ENCODE measurements at regions not wholly inside any gene's neighbourhood (a gene's known extent, or its start where the extent isn't known, plus 50 kb on each side); places are given as distances from the start of the nearest gene placed in this dataset.

DNA sequence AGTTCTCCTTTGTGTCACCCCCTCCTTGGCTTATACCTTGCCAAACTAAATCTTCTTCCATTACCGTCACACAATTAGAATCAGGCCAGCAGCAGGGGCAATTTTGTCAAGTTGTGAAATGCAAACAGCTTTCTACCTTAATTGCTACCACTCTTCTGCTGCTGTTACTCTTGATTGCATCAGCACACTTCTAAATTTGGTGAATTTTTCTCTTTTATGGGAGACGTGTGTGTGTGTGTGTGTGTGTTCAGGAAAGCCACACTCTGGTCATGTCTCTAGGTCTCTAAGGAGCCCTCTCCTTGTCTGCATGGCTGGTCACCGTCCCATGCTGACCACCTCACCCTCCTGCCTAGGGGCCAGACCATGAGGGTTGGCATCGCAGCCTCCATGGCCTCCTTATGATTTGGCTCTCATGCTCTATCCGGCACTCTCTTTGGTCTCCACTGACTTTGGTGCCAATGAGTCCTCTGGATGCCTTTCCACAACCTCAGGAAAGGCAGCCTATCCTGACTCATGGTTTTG is 87.7 kb downstream of the GATA6 start:
- no peak for DNase-seq (ENCODE audit: low read depth in 2 of 2)

GRCh38 chr18:22254088-22254487 is 84.7 kb downstream of the GATA6 start:
- no peak for DNase-seq (ENCODE audit: low read depth in 2 of 2)

- peak; percentile 31 to 37 for DNase-seq (ENCODE audit: low read depth in 2 of 2)
Observed at GRCh38 chr18:22253676-22254075, 84.3 kb downstream of the GATA6 start.

DNA sequence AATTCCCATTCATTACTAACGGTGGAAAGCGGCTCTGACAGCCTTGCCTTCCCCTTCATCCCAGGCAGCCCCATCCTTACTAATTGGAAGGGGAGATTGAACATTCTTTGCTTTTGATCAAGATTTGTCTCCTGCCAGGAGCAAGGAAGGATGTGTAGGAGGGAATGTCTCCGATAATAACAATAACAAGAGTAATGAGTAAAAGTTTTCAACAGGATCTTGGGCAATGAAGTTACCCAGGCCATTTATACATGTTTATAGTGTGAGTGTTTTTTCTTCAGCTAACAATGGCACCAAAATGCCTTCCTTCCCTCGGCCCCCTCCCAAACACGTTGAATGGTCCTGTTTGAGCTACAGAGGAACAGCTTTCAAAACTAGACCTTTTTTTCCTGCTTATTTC is 83.8 kb downstream of the GATA6 start:
- no peak for DNase-seq (ENCODE audit: low read depth in 2 of 2)
